Sigmoid colon (tissue), 3 donors: ENCODE measurements at regions not wholly inside any gene's neighbourhood (a gene's known extent, or its start where the extent isn't known, plus 50 kb on each side); places are given as distances from the start of the nearest gene placed in this dataset.

Experiments
- CTCF ChIP-seq, 4 experiments: fragments of 450-650 bp in 3 of 4; fragments of 200-600 bp in 1 of 4; IDR thresholded peaks; one replicate each; pipeline ENCODE4 v1.5.1; 2016 to 2019; ENCODE audit warnings: antibody characterized with exemption in 4 of 4, mild to moderate bottlenecking in 3 of 4, moderate library complexity in 2 of 4
- POLR2A ChIP-seq, 2 donors: fragments of 450-650 bp; IDR thresholded peaks; one replicate each; pipeline ENCODE4 v1.6.1; 2016; ENCODE audit warnings: antibody characterized with exemption in 2 of 2, mild to moderate bottlenecking in 2 of 2, moderate library complexity in 2 of 2

GRCh38 chr1:194570476-194570875, 1384.1 kb upstream of the B3GALT2 start:
- TF ChIP-seq CTCF (IDR thresholded peaks at IDR 0.05) (no peak), POLR2A (IDR thresholded peaks at IDR 0.05) (no peak)
